Testis (tissue), 2 donors: ENCODE measurements at regions not wholly inside any gene's neighbourhood (a gene's known extent, or its start where the extent isn't known, plus 50 kb on each side); places are given as distances from the start of the nearest gene placed in this dataset.
"Not testable (repeated sequence)": the region's sequence is repeated elsewhere in the genome, so short reads cannot be mapped to it uniquely, and the experiment has no call there.

ENCODE experiments used
- DNase-seq: peaks from one replicate; pipeline ENCODE4 v3.0.0-alpha.2; 2019
- H3K27ac ChIP-seq, 2 donors: fragments of 200-600 bp; sonication (generic); one replicate each; pipeline ENCODE4 v1.5.1; 2019
- H3K27me3 ChIP-seq: fragments of 200-600 bp; sonication (generic); one replicate; pipeline ENCODE4 v1.5.1; 2019
- H3K36me3 ChIP-seq: fragments of 200-600 bp; sonication (generic); one replicate; pipeline ENCODE4 v1.5.1; 2017; ENCODE audit warnings: low read depth; ENCODE audit errors: missing control alignments
- H3K4me1 ChIP-seq: fragments of 200-600 bp; sonication (generic); one replicate; pipeline ENCODE4 v1.5.1; 2019
- H3K4me3 ChIP-seq, 2 donors: fragments of 200-600 bp; sonication (generic); one replicate each; pipeline ENCODE4 v1.5.1; 2017 to 2019
- H3K9me3 ChIP-seq: fragments of 200-600 bp; sonication (generic); one replicate; pipeline ENCODE4 v1.5.1; 2017
- POLR2A ChIP-seq: fragments of 450-650 bp; IDR thresholded peaks from one replicate; pipeline ENCODE4 v1.6.1; 2017; ENCODE audit warnings: antibody characterized with exemption, mild to moderate bottlenecking, moderate library complexity
- WGBS, 2 donors: methylation state at CpG; one replicate each; pipeline ENCODE4 v1.1.5; 2018; 5-methylcytosine and 5-hydroxymethylcytosine counted together
- intact Hi-C: fragments of 100-400 bp; cut with DNase I; formaldehyde crosslinking; loops from one replicate; pipeline ENCODE4 v1.15.1; 2023; ENCODE audit warnings: low total_unique reads
- TF ChIP-seq, protein P1 (sequence below), 3 experiments: fragments of 450-650 bp in 2 of 3; fragments of 200-600 bp in 1 of 3; sonication (generic) in 1 of 3; IDR thresholded peaks; one replicate each; pipeline ENCODE4 v1.5.1; 2016 to 2019; ENCODE audit warnings: antibody characterized with exemption in 3 of 3, mild to moderate bottlenecking in 2 of 3, moderate library complexity in 1 of 3

GRCh38 chr22:48482771-48483170 is 1344.9 kb downstream of the BRD1 start:
- Histone ChIP-seq H3K36me3 (no peaks in the 10 kb centered on the region), H3K4me3 (no peak overlapping the region), H3K4me1 (peaks cover 4% of the 10 kb centered on the region), H3K27ac (no peak overlapping the region), H3K27me3 (no peaks in the 10 kb centered on the region), H3K9me3 (no peaks in the 10 kb centered on the region)
- intact Hi-C loops = no loop called here
- DNase-seq = no peak
- WGBS, 2 donors = 78 to 86% methylated on average over 2 of the region's 2 CpGs
- TF ChIP-seq, protein P1, sequence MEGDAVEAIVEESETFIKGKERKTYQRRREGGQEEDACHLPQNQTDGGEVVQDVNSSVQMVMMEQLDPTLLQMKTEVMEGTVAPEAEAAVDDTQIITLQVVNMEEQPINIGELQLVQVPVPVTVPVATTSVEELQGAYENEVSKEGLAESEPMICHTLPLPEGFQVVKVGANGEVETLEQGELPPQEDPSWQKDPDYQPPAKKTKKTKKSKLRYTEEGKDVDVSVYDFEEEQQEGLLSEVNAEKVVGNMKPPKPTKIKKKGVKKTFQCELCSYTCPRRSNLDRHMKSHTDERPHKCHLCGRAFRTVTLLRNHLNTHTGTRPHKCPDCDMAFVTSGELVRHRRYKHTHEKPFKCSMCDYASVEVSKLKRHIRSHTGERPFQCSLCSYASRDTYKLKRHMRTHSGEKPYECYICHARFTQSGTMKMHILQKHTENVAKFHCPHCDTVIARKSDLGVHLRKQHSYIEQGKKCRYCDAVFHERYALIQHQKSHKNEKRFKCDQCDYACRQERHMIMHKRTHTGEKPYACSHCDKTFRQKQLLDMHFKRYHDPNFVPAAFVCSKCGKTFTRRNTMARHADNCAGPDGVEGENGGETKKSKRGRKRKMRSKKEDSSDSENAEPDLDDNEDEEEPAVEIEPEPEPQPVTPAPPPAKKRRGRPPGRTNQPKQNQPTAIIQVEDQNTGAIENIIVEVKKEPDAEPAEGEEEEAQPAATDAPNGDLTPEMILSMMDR (IDR thresholded peaks at IDR 0.05) = no peak
- no peak for TF ChIP-seq POLR2A

- H3K4me3 ChIP-seq, H3K27ac ChIP-seq, H3K36me3 ChIP-seq, H3K27me3 ChIP-seq, H3K9me3 ChIP-seq, DNase-seq, H3K4me1 ChIP-seq, intact Hi-C loops: not testable (repeated sequence)
- 96 to 97% methylated on average over 11 of the region's 11 CpGs for WGBS, 2 donors
These were observed 1345.5 kb downstream of the BRD1 start for GRCh38 chr22:48482198-48482597.

GRCh38 chr22:48481748-48482147 is 1345.9 kb downstream of the BRD1 start:
- intact Hi-C loops = no loop called here
- WGBS, 2 donors = 96 to 100% methylated on average over 2 of the region's 2 CpGs
- DNase-seq = no peak
- Histone ChIP-seq H3K27me3 (no peaks in the 10 kb centered on the region), H3K4me3 (no peak overlapping the region), H3K9me3 (no peaks in the 10 kb centered on the region), H3K4me1 (peaks cover 12% of the 10 kb centered on the region), H3K27ac (no peak overlapping the region), H3K36me3 (no peaks in the 10 kb centered on the region)
- TF ChIP-seq POLR2A = no peak
- TF ChIP-seq, protein P1 (IDR thresholded peaks at IDR 0.05) = no peak

- Histone ChIP-seq H3K36me3 (no peaks in the 10 kb centered on the region), H3K27ac (no peak overlapping the region), H3K4me3 (no peak overlapping the region), H3K4me1 (peaks cover 14% of the 10 kb centered on the region), H3K27me3 (no peaks in the 10 kb centered on the region), H3K9me3 (no peaks in the 10 kb centered on the region)
- TF ChIP-seq, protein P1 (IDR thresholded peaks at IDR 0.05) = no peak
- no peak for TF ChIP-seq POLR2A
- no peak for DNase-seq
- WGBS, 2 donors = 80% methylated on average over 7 to 11 of the region's 11 CpGs
- intact Hi-C loops = no loop called here
These were observed 1349.0 kb downstream of the BRD1 start for GRCh38 chr22:48478529-48479265.

DNA sequence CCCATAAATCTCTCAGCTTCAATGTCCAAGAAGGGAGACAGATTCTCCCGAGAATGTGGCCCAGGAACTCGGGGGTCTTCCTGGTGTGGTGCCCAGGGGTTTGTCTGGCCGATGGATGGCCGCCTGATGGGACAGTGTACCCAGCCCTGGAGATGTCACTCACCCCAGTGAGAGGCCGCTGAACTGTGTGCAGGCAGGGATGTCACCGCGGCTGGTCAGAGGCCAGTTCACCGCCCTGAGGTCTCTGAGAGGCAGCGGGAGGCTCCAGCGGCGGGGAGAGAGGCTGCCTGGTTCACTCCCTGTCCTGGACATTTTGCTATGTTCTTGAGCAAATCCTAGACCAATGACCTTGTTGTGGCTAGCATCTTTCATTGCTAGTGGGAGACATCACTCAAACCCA is 1349.5 kb downstream of the BRD1 start:
- Histone ChIP-seq H3K36me3 (no peaks in the 10 kb centered on the region), H3K27ac (peak overlapping the region in 1 of 2 donors; percentile 36), H3K4me3 (no peak overlapping the region), H3K4me1 (peaks cover 14% of the 10 kb centered on the region), H3K27me3 (no peaks in the 10 kb centered on the region), H3K9me3 (no peaks in the 10 kb centered on the region)
- intact Hi-C loops = no loop called here
- TF ChIP-seq, protein P1 (IDR thresholded peaks at IDR 0.05) = no peak
- no peak for TF ChIP-seq POLR2A
- WGBS, 2 donors = 25 to 65% methylated on average over 6 to 11 of the region's 11 CpGs
- no peak for DNase-seq
